ENCODE measurements at regions not wholly inside any gene's neighbourhood (a gene's known extent, or its start where the extent isn't known, plus 50 kb on each side); places are given as distances from the start of the nearest gene placed in this dataset.

- no peak for TF ChIP-seq CTCF (IDR thresholded peaks at IDR 0.05; ENCODE audit: low read depth, low read length, missing input control)
- TF ChIP-seq EGR1 (IDR thresholded peaks at IDR 0.05; ENCODE audit: low read depth in 2 of 2), result no peak
- TF ChIP-seq, protein P1, sequence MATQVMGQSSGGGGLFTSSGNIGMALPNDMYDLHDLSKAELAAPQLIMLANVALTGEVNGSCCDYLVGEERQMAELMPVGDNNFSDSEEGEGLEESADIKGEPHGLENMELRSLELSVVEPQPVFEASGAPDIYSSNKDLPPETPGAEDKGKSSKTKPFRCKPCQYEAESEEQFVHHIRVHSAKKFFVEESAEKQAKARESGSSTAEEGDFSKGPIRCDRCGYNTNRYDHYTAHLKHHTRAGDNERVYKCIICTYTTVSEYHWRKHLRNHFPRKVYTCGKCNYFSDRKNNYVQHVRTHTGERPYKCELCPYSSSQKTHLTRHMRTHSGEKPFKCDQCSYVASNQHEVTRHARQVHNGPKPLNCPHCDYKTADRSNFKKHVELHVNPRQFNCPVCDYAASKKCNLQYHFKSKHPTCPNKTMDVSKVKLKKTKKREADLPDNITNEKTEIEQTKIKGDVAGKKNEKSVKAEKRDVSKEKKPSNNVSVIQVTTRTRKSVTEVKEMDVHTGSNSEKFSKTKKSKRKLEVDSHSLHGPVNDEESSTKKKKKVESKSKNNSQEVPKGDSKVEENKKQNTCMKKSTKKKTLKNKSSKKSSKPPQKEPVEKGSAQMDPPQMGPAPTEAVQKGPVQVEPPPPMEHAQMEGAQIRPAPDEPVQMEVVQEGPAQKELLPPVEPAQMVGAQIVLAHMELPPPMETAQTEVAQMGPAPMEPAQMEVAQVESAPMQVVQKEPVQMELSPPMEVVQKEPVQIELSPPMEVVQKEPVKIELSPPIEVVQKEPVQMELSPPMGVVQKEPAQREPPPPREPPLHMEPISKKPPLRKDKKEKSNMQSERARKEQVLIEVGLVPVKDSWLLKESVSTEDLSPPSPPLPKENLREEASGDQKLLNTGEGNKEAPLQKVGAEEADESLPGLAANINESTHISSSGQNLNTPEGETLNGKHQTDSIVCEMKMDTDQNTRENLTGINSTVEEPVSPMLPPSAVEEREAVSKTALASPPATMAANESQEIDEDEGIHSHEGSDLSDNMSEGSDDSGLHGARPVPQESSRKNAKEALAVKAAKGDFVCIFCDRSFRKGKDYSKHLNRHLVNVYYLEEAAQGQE (IDR thresholded peaks at IDR 0.05), result no peak
- TF ChIP-seq RAD21 (IDR thresholded peaks at IDR 0.05), result no peak
- TF ChIP-seq, protein P2, sequence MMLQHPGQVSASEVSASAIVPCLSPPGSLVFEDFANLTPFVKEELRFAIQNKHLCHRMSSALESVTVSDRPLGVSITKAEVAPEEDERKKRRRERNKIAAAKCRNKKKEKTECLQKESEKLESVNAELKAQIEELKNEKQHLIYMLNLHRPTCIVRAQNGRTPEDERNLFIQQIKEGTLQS (IDR thresholded peaks at IDR 0.05), result no peak
- no peak for TF ChIP-seq ZBTB33 (IDR thresholded peaks at IDR 0.05)
- TF ChIP-seq RXRA (IDR thresholded peaks at IDR 0.05), result no peak
- TF ChIP-seq TAF1 (conservative IDR thresholded peaks at IDR 0.05), result no peak
- TF ChIP-seq, protein P3, sequence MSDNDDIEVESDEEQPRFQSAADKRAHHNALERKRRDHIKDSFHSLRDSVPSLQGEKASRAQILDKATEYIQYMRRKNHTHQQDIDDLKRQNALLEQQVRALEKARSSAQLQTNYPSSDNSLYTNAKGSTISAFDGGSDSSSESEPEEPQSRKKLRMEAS (IDR thresholded peaks at IDR 0.05), result no peak
- TF ChIP-seq JUND (IDR thresholded peaks at IDR 0.05), result no peak
- TF ChIP-seq YY1 (IDR thresholded peaks at IDR 0.05), result no peak
- no peak for TF ChIP-seq FOXA1 (IDR thresholded peaks at IDR 0.05)
- no peak for TF ChIP-seq GABPA (IDR thresholded peaks at IDR 0.05 in 1 of 2, conservative IDR thresholded peaks at IDR 0.05 in 1 of 2)
Measured at GRCh38 chr11:116250155-116250554, 522.6 kb downstream of the BUD13 start.
